ENCODE measurements at regions not wholly inside any gene's neighbourhood (a gene's known extent, or its start where the extent isn't known, plus 50 kb on each side); places are given as distances from the start of the nearest gene placed in this dataset.

DNA sequence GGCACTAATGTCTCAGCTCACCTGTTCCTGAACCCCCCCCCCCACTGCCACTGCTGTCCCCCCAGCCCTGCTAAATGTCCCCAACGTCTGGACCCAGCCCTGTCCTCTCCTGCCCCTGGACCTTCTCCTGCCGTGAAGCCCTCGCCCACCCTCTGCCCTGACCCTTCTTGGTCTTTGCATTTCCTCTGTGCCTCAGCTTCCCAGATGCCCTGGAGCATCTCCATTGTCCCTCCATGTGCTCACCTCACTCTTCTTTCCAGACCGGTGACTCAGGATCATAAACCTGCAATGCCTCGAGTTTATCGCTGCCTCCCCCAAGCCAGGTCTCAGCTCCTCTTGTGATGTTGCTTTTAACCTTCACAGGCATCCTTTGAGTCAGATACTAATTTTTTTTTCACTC, 416.4 kb downstream of the BRD1 start:
- no peak overlapping the region for H3K27ac ChIP-seq
- in situ Hi-C loops (cut with MboI): no loop called here
- no peaks in the 10 kb centered on the region for H3F3A ChIP-seq (ENCODE audit: insufficient read depth)
- no peaks in the 10 kb centered on the region for H4K20me1 ChIP-seq (ENCODE audit: insufficient read depth)
- no peak overlapping the region for H2AFZ ChIP-seq
- H3K4me1 ChIP-seq (ENCODE audit: insufficient read depth): no peaks in the 10 kb centered on the region
- no peaks in the 10 kb centered on the region for H3K9me2 ChIP-seq (ENCODE audit: insufficient read depth)
- no peak overlapping the region for H3K9ac ChIP-seq
- H3K36me3 ChIP-seq (ENCODE audit: low read depth): no peaks in the 10 kb centered on the region
- TF ChIP-seq EZH2phosphoT487 (IDR thresholded peaks at IDR 0.05; ENCODE audit: insufficient read depth, low read depth): no peak
- no peak for TF ChIP-seq EZH2 (IDR thresholded peaks at IDR 0.05; ENCODE audit: insufficient read depth, poor library complexity, severe bottlenecking)
- no peak overlapping the region for H3K4me2 ChIP-seq (ENCODE audit: unreplicated experiment)
- H3K79me2 ChIP-seq (ENCODE audit: insufficient read depth): no peaks in the 10 kb centered on the region
- DNase-seq: no peak
- H3K4me3 ChIP-seq: no peak overlapping the region
- no peaks in the 10 kb centered on the region for H3K9me3 ChIP-seq (ENCODE audit: low read depth)
- WGBS, 2 experiments (ENCODE audit: low coverage in 1 of 2, low lambda C conversion rate in 2 of 2, missing lambda C conversion rate in 2 of 2): 31 to 32% methylated on average over 6 of the region's 6 CpGs
- no peaks in the 10 kb centered on the region for H3K27me3 ChIP-seq (replicated peaks; ENCODE audit: insufficient read depth)

DNA sequence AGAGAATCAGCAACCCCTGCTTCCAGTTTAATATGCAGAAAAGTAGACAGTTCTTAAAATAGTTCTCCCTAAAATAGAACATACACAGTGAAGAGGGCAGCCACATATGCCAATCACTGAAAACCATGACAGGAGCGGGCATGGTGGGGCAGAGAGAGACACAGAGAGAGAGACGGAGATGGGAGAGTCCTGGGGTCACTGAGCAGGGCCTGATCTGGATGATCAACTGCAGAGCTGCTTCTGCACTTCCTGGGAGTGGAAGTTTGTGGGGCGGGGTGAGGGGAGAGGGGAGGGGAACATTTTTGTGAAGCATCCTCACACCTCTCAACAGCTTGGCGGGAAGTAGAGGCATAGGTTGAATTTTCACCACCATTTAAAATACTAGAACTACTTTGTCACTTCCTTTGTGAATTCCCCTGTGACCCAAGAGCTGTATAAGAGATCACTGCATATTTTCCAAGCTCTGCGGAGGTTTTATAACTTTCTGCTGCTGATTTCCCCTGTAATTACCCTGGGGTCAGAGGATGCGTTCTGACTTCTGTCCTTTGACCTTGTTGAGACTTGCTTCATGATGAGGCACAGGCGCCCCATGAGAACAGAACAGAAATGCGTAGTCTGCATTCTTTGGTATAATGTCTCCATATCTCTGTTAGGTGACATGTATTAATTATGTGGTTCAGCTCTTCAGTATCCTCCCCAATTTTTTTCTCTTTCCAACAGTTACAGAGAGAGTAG, 419.4 kb downstream of the BRD1 start:
- H3F3A ChIP-seq (ENCODE audit: insufficient read depth): no peaks in the 10 kb centered on the region
- H4K20me1 ChIP-seq (ENCODE audit: insufficient read depth): no peaks in the 10 kb centered on the region

GRCh38 chr22:49406879-49407587, 420.6 kb downstream of the BRD1 start:
- H3K79me2 ChIP-seq (ENCODE audit: insufficient read depth): no peaks in the 10 kb centered on the region
- no peak overlapping the region for H3K4me2 ChIP-seq (ENCODE audit: unreplicated experiment)
- 22 to 23% methylated on average over 18 to 19 of the region's 19 CpGs for WGBS, 2 experiments (ENCODE audit: low coverage in 1 of 2, low lambda C conversion rate in 2 of 2, missing lambda C conversion rate in 2 of 2)
- no peaks in the 10 kb centered on the region for H3F3A ChIP-seq (ENCODE audit: insufficient read depth)
- no peak overlapping the region for H2AFZ ChIP-seq
- in situ Hi-C loops (cut with MboI): no loop called here
- H3K9me2 ChIP-seq (ENCODE audit: insufficient read depth): no peaks in the 10 kb centered on the region
- H3K27me3 ChIP-seq (replicated peaks; ENCODE audit: insufficient read depth): no peaks in the 10 kb centered on the region
- no peaks in the 10 kb centered on the region for H3K36me3 ChIP-seq (ENCODE audit: low read depth)
- no peaks in the 10 kb centered on the region for H3K4me1 ChIP-seq (ENCODE audit: insufficient read depth)
- H3K9ac ChIP-seq: no peak overlapping the region
- no peak overlapping the region for H3K4me3 ChIP-seq
- TF ChIP-seq EZH2phosphoT487 (IDR thresholded peaks at IDR 0.05; ENCODE audit: insufficient read depth, low read depth) (no peak), EZH2 (IDR thresholded peaks at IDR 0.05; ENCODE audit: insufficient read depth, poor library complexity, severe bottlenecking) (no peak)
- DNase-seq: no peak
- no peak overlapping the region for H3K27ac ChIP-seq
- H4K20me1 ChIP-seq (ENCODE audit: insufficient read depth): no peaks in the 10 kb centered on the region
- H3K9me3 ChIP-seq (ENCODE audit: low read depth): no peaks in the 10 kb centered on the region

More for the DNA sequence above, 419.4 kb downstream of the BRD1 start:
- no peak for TF ChIP-seq EZH2 (IDR thresholded peaks at IDR 0.05; ENCODE audit: insufficient read depth, poor library complexity, severe bottlenecking)
- no peak for TF ChIP-seq EZH2phosphoT487 (IDR thresholded peaks at IDR 0.05; ENCODE audit: insufficient read depth, low read depth)
- DNase-seq: no peak
- no peaks in the 10 kb centered on the region for H3K9me2 ChIP-seq (ENCODE audit: insufficient read depth)
- no peak overlapping the region for H3K9ac ChIP-seq
- no peaks in the 10 kb centered on the region for H3K27me3 ChIP-seq (replicated peaks; ENCODE audit: insufficient read depth)
- no peaks in the 10 kb centered on the region for H3K4me1 ChIP-seq (ENCODE audit: insufficient read depth)
- WGBS, 2 experiments (ENCODE audit: low coverage in 1 of 2, low lambda C conversion rate in 2 of 2, missing lambda C conversion rate in 2 of 2): 4 to 5% methylated on average over 8 of the region's 8 CpGs
- in situ Hi-C loops (cut with MboI): no loop called here
- H3K9me3 ChIP-seq (ENCODE audit: low read depth): no peaks in the 10 kb centered on the region
- no peaks in the 10 kb centered on the region for H3K36me3 ChIP-seq (ENCODE audit: low read depth)
- H2AFZ ChIP-seq: no peak overlapping the region
- H3K4me3 ChIP-seq: no peak overlapping the region
- H3K79me2 ChIP-seq (ENCODE audit: insufficient read depth): no peaks in the 10 kb centered on the region
- H3K4me2 ChIP-seq (ENCODE audit: unreplicated experiment): no peak overlapping the region
- H3K27ac ChIP-seq: no peak overlapping the region

DNA sequence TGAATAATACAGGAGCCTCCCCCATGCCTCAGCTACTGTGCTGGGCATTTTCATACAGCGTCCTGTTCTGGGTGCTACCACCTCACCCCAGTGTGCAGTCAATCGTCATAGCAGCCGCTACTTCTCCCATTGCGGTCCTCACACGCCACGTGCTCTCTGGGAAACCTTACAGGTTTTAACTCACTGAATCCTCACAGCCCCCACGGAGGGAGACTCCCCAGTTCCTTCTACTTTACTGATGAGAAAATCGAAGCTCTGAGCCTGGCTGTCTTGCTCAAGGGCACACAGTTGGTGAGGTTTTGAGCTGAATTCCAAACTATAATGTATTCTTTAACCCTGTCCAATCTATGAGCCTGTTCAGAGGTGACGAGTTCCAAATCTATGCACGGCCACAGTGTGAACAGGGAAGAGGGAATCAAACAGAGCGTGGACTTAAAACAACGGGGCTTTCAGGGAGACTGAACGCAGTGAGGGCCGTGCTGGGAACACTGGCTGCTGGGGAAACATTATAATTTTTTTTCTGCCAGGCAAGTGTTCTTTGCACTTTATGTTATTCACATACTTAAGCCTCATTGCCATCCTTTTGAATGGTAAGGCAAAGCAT, 421.5 kb downstream of the BRD1 start:
- 24 to 30% methylated on average over 14 of the region's 14 CpGs for WGBS, 2 experiments (ENCODE audit: low coverage in 1 of 2, low lambda C conversion rate in 2 of 2, missing lambda C conversion rate in 2 of 2)
- H3K4me1 ChIP-seq (ENCODE audit: insufficient read depth): no peaks in the 10 kb centered on the region

More for the DNA sequence above, 421.5 kb downstream of the BRD1 start:
- H3F3A ChIP-seq (ENCODE audit: insufficient read depth): no peaks in the 10 kb centered on the region
- H3K27ac ChIP-seq: no peak overlapping the region
- H3K36me3 ChIP-seq (ENCODE audit: low read depth): no peaks in the 10 kb centered on the region
- no peaks in the 10 kb centered on the region for H3K27me3 ChIP-seq (replicated peaks; ENCODE audit: insufficient read depth)
- no peak for DNase-seq
- no peaks in the 10 kb centered on the region for H4K20me1 ChIP-seq (ENCODE audit: insufficient read depth)
- no peaks in the 10 kb centered on the region for H3K9me3 ChIP-seq (ENCODE audit: low read depth)
- no peak overlapping the region for H3K4me2 ChIP-seq (ENCODE audit: unreplicated experiment)
- H2AFZ ChIP-seq: no peak overlapping the region
- no peaks in the 10 kb centered on the region for H3K79me2 ChIP-seq (ENCODE audit: insufficient read depth)
- in situ Hi-C loops (cut with MboI): no loop called here
- no peak overlapping the region for H3K4me3 ChIP-seq
- TF ChIP-seq EZH2 (IDR thresholded peaks at IDR 0.05; ENCODE audit: insufficient read depth, poor library complexity, severe bottlenecking) (no peak), EZH2phosphoT487 (IDR thresholded peaks at IDR 0.05; ENCODE audit: insufficient read depth, low read depth) (no peak)
- no peak overlapping the region for H3K9ac ChIP-seq
- no peaks in the 10 kb centered on the region for H3K9me2 ChIP-seq (ENCODE audit: insufficient read depth)
